Natural killer cell (primary cell): ENCODE measurements at regions not wholly inside any gene's neighbourhood (a gene's known extent, or its start where the extent isn't known, plus 50 kb on each side); places are given as distances from the start of the nearest gene placed in this dataset.

Experiments used
- ATAC-seq, 3 donors: fragments of 150-1000 bp in 2 of 3; fragments of 200-7000 bp in 1 of 3; cut with Tn5 transposase; 1 replicate in 1 of 3; 2 replicates in 2 of 3; pipeline ENCODE4 v1.10.0; 2021; ENCODE audit warnings: mild to moderate bottlenecking in 2 of 3, moderate library complexity in 2 of 3
- DNase-seq, 2 donors: peaks; one replicate each; pipeline versions ENCODE4 v3.0.0 to v3.0.0-alpha.2; 2013 to 2021; ENCODE audit warnings: mixed read lengths in 1 of 2
- H3K27ac ChIP-seq: one replicate; pipeline ENCODE4 v1.5.1; 2013; ENCODE audit warnings: mild to moderate bottlenecking, low read length
- H3K27me3 ChIP-seq: one replicate; pipeline ENCODE4 v1.6.1; 2013; ENCODE audit warnings: low read length; ENCODE audit not compliant: control insufficient read depth, insufficient read depth
- H3K36me3 ChIP-seq: one replicate; pipeline ENCODE4 v1.6.1; 2013; ENCODE audit warnings: low read length; ENCODE audit not compliant: control insufficient read depth, insufficient read depth
- H3K4me1 ChIP-seq: one replicate; pipeline ENCODE4 v1.6.1; 2013; ENCODE audit warnings: low read length; ENCODE audit not compliant: control insufficient read depth, insufficient read depth
- H3K4me3 ChIP-seq: one replicate; pipeline ENCODE4 v1.5.1; 2013; ENCODE audit warnings: low read length
- H3K9me3 ChIP-seq: one replicate; pipeline ENCODE4 v1.6.1; 2013; ENCODE audit warnings: low read length; ENCODE audit not compliant: control insufficient read depth, insufficient read depth
- H3K27ac Mint-ChIP-seq, 2 donors: one replicate each; pipeline ENCODE4 v1.8.0; 2022; ENCODE audit warnings: mild to moderate bottlenecking in 2 of 2, mixed read lengths in 2 of 2, moderate library complexity in 1 of 2
- H3K27me3 Mint-ChIP-seq, 2 donors: one replicate each; pipeline ENCODE4 v1.8.0; 2022; ENCODE audit warnings: low read depth in 2 of 2, mixed read lengths in 2 of 2
- H3K36me3 Mint-ChIP-seq: one replicate; pipeline ENCODE4 v1.8.0; 2022; ENCODE audit warnings: mixed read lengths
- H3K4me1 Mint-ChIP-seq, 2 donors: one replicate each; pipeline ENCODE4 v1.8.0; 2022; ENCODE audit warnings: mixed read lengths in 2 of 2
- H3K4me3 Mint-ChIP-seq: one replicate; pipeline ENCODE4 v1.8.0; 2022; ENCODE audit warnings: mild to moderate bottlenecking, moderate library complexity, mixed read lengths
- H3K9me3 Mint-ChIP-seq, 2 donors: one replicate each; pipeline ENCODE4 v1.8.0; 2022; ENCODE audit warnings: mixed read lengths in 2 of 2
- WGBS: methylation state at CpG from one replicate; pipeline ENCODE4 v1.1.7; 2013; ENCODE audit warnings: missing lambda C conversion rate; ENCODE audit not compliant: insufficient coverage; 5-methylcytosine and 5-hydroxymethylcytosine counted together
- intact Hi-C: fragments of 100-400 bp; cut with micrococcal nuclease; formaldehyde crosslinking; loops from one replicate; pipeline ENCODE4 v1.14.2; 2022
- TF ChIP-seq, protein P1 (sequence below): fragments of 200-600 bp; IDR thresholded peaks from one replicate; pipeline ENCODE4 v1.8.0; 2022; ENCODE audit warnings: antibody characterized with exemption

GRCh38 chr1:17927952-17928351, 172.8 kb downstream of the ACTL8 start:
- H3K9me3 Mint-ChIP-seq = no peaks in the 10 kb centered on the region
- no peak overlapping the region for H3K4me3 Mint-ChIP-seq
- ATAC-seq (no peak), DNase-seq (no peak)
- no peak overlapping the region for H3K27ac ChIP-seq
- no peaks in the 10 kb centered on the region for H3K9me3 ChIP-seq
- no peaks in the 10 kb centered on the region for H3K36me3 Mint-ChIP-seq
- no peak overlapping the region for H3K4me3 ChIP-seq
- peaks cover 7 to 18% of the 10 kb centered on the region in 2 donors for H3K27me3 Mint-ChIP-seq
- intact Hi-C loops = no loop called here
- TF ChIP-seq, protein P1, sequence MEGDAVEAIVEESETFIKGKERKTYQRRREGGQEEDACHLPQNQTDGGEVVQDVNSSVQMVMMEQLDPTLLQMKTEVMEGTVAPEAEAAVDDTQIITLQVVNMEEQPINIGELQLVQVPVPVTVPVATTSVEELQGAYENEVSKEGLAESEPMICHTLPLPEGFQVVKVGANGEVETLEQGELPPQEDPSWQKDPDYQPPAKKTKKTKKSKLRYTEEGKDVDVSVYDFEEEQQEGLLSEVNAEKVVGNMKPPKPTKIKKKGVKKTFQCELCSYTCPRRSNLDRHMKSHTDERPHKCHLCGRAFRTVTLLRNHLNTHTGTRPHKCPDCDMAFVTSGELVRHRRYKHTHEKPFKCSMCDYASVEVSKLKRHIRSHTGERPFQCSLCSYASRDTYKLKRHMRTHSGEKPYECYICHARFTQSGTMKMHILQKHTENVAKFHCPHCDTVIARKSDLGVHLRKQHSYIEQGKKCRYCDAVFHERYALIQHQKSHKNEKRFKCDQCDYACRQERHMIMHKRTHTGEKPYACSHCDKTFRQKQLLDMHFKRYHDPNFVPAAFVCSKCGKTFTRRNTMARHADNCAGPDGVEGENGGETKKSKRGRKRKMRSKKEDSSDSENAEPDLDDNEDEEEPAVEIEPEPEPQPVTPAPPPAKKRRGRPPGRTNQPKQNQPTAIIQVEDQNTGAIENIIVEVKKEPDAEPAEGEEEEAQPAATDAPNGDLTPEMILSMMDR = no peak
- 69% methylated on average over 6 of the region's 7 CpGs for WGBS
- no peaks in the 10 kb centered on the region for H3K4me1 Mint-ChIP-seq
- H3K36me3 ChIP-seq = no peaks in the 10 kb centered on the region
- H3K27me3 ChIP-seq = no peaks in the 10 kb centered on the region
- no peak overlapping the region for H3K27ac Mint-ChIP-seq
- H3K4me1 ChIP-seq = no peaks in the 10 kb centered on the region

- Histone ChIP-seq H3K4me1 (no peaks in the 10 kb centered on the region), H3K27me3 (no peaks in the 10 kb centered on the region), H3K4me3 (no peak overlapping the region), H3K27ac (no peak overlapping the region), H3K36me3 (no peaks in the 10 kb centered on the region), H3K9me3 (no peaks in the 10 kb centered on the region)
- DNase-seq (no peak), ATAC-seq (no peak)
- Mint-ChIP-seq H3K27me3 (peaks cover 3 to 14% of the 10 kb centered on the region in 2 donors), H3K4me1 (no peaks in the 10 kb centered on the region), H3K36me3 (no peaks in the 10 kb centered on the region), H3K9me3 (no peaks in the 10 kb centered on the region), H3K27ac (no peak overlapping the region), H3K4me3 (no peak overlapping the region)
- 81% methylated on average over 6 of the region's 6 CpGs for WGBS
- intact Hi-C loops = no loop called here
- TF ChIP-seq, protein P1 = no peak
Observed at GRCh38 chr1:17929224-17929623, 174.1 kb downstream of the ACTL8 start.

DNA sequence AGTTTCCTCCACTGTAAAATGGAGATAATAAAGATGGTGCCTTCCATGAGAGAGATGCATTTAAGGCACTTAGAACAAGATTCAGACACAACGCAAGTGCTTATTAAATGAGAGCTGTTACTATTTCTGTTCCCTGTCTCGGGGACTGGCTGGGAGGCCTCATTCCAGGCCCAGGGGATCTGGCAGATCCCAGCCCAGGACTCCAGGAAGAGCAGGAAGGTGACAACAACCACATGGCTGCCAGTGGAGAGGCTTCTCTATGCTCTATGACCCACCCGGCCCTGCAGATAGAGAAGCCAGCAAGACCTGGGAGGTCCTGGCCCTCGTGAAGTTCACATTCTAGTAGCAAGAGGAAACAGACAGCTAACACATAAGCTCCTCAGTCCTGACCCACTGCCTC, 175.5 kb downstream of the ACTL8 start:
- Histone ChIP-seq H3K27ac (no peak overlapping the region), H3K9me3 (no peaks in the 10 kb centered on the region), H3K36me3 (no peaks in the 10 kb centered on the region), H3K27me3 (no peaks in the 10 kb centered on the region), H3K4me1 (no peaks in the 10 kb centered on the region), H3K4me3 (no peak overlapping the region)
- Mint-ChIP-seq H3K4me1 (no peaks in the 10 kb centered on the region), H3K27ac (no peak overlapping the region), H3K9me3 (no peaks in the 10 kb centered on the region), H3K4me3 (no peak overlapping the region), H3K27me3 (peaks cover 3 to 8% of the 10 kb centered on the region in 2 donors), H3K36me3 (no peaks in the 10 kb centered on the region)
- TF ChIP-seq, protein P1 = no peak
- 75% methylated on average over 4 of the region's 4 CpGs for WGBS
- intact Hi-C loops = no loop called here
- DNase-seq = no peak
- no peak for ATAC-seq

- Histone ChIP-seq H3K27me3 (no peaks in the 10 kb centered on the region), H3K27ac (no peak overlapping the region), H3K9me3 (no peaks in the 10 kb centered on the region), H3K4me1 (no peaks in the 10 kb centered on the region), H3K36me3 (no peaks in the 10 kb centered on the region), H3K4me3 (no peak overlapping the region)
- H3K4me1 Mint-ChIP-seq = no peaks in the 10 kb centered on the region
- no peaks in the 10 kb centered on the region for H3K9me3 Mint-ChIP-seq
- intact Hi-C loops = no loop called here
- 80% methylated on average over 4 of the region's 4 CpGs for WGBS
- H3K4me3 Mint-ChIP-seq = no peak overlapping the region
- DNase-seq (no peak), ATAC-seq (no peak)
- H3K27me3 Mint-ChIP-seq = peaks cover 2 to 7% of the 10 kb centered on the region in 2 donors
- no peak overlapping the region for H3K27ac Mint-ChIP-seq
- TF ChIP-seq, protein P1 = no peak
- H3K36me3 Mint-ChIP-seq = no peaks in the 10 kb centered on the region
Observed at GRCh38 chr1:17932164-17932563, 175.4 kb upstream of the IGSF21 start.
